SU-DHL-6 (cell line): ENCODE measurements at regions not wholly inside any gene's neighbourhood (a gene's known extent, or its start where the extent isn't known, plus 50 kb on each side); places are given as distances from the start of the nearest gene placed in this dataset.

Source experiments
- H2AFZ ChIP-seq: fragments of 200-600 bp; sonication (generic); 2 replicates; pipeline ENCODE4 v1.6.1; 2014; ENCODE audit warnings: low read depth, mild to moderate bottlenecking, moderate library complexity, mixed read lengths, antibody characterized with exemption, low read length; ENCODE audit not compliant: severe bottlenecking
- H3F3A ChIP-seq: fragments of 200-600 bp; shearing (Covaris generic); 2 replicates; pipeline ENCODE4 v1.6.0; 2016; ENCODE audit warnings: antibody characterized with exemption, mild to moderate bottlenecking; ENCODE audit not compliant: insufficient read depth
- H3K27ac ChIP-seq: fragments of 200-600 bp; sonication (generic); 2 replicates; pipeline ENCODE4 v1.5.1; 2016; ENCODE audit warnings: low read depth, mild to moderate bottlenecking, low read length, moderate library complexity, mixed read lengths
- H3K27me3 ChIP-seq: fragments of 200-600 bp; sonication (generic), shearing (Covaris generic); 2 replicates; pipeline ENCODE4 v1.6.0; 2014; ENCODE audit warnings: mild to moderate bottlenecking, low read length
- H3K36me3 ChIP-seq: fragments of 200-600 bp; sonication (generic); 2 replicates; pipeline ENCODE4 v1.6.1; 2014; ENCODE audit warnings: mild to moderate bottlenecking, low read length, mixed read lengths
- H3K4me2 ChIP-seq: fragments of 300-600, 200-600 bp; shearing (Covaris generic), sonication (generic); 2 replicates; pipeline ENCODE4 v1.6.0; 2014; ENCODE audit warnings: low read length, low read depth, mild to moderate bottlenecking; ENCODE audit not compliant: poor library complexity, severe bottlenecking
- H3K4me3 ChIP-seq: fragments of 200-600 bp; sonication (generic); 2 replicates; pipeline ENCODE4 v1.5.1; 2014; ENCODE audit warnings: antibody characterized with exemption, low read length, mild to moderate bottlenecking, mixed read lengths; ENCODE audit not compliant: insufficient read depth, poor library complexity, severe bottlenecking
- H3K79me2 ChIP-seq: fragments of 200-600 bp; sonication (generic); 2 replicates; pipeline ENCODE4 v1.6.1; 2014; ENCODE audit warnings: mild to moderate bottlenecking, low read length, moderate library complexity; ENCODE audit not compliant: insufficient read depth
- H3K9ac ChIP-seq: fragments of 200-600 bp; sonication (generic); 2 replicates; pipeline ENCODE4 v1.7.0; 2014; ENCODE audit warnings: mild to moderate bottlenecking, low read length
- H3K9me2 ChIP-seq: fragments of 200-600 bp; sonication (generic); replicated peaks from 2 replicates; pipeline ENCODE4 v1.6.1; 2014; ENCODE audit warnings: low read length; ENCODE audit not compliant: insufficient read depth
- H3K9me3 ChIP-seq: fragments of 200-600 bp; sonication (generic); 2 replicates; pipeline ENCODE4 v1.6.1; 2014; ENCODE audit warnings: low read length, mixed read lengths; ENCODE audit not compliant: insufficient read depth
- H4K20me1 ChIP-seq: fragments of 200-600 bp; sonication (generic); 2 replicates; pipeline ENCODE4 v1.6.1; 2014; ENCODE audit warnings: low read depth, mild to moderate bottlenecking, antibody characterized with exemption, low read length, moderate library complexity, mixed read lengths
- CTCF ChIP-seq: fragments of 200-600 bp; sonication (generic); IDR thresholded peaks from one replicate; pipeline ENCODE4 v1.5.1; 2017; ENCODE audit warnings: antibody characterized with exemption, mild to moderate bottlenecking, low read length, moderate library complexity; ENCODE audit not compliant: insufficient read depth, poor library complexity, severe bottlenecking
- EZH2phosphoT487 ChIP-seq: fragments of 200-600 bp; sonication (generic), shearing (Covaris generic); conservative IDR thresholded peaks from 2 replicates; pipeline ENCODE4 v1.6.1; 2018; ENCODE audit warnings: mild to moderate bottlenecking, antibody characterized with exemption, low read length, moderate library complexity, mixed read lengths

- Histone ChIP-seq H3F3A (no peaks in the 10 kb centered on the region), H3K27me3 (no peaks in the 10 kb centered on the region), H3K9me3 (peaks cover 7% of the 10 kb centered on the region; the same call in 1 of the 2 replicates), H4K20me1 (no peaks in the 10 kb centered on the region), H3K79me2 (no peaks in the 10 kb centered on the region), H2AFZ (no peak overlapping the region), H3K4me3 (no peak overlapping the region), H3K9me2 (no peaks in the 10 kb centered on the region; the same call in 1 of the 2 replicates), H3K36me3 (no peaks in the 10 kb centered on the region), H3K4me2 (no peak overlapping the region), H3K27ac (no peak overlapping the region), H3K9ac (no peak overlapping the region)
- TF ChIP-seq EZH2phosphoT487: no peak
- TF ChIP-seq CTCF: no peak
Observed at GRCh38 chr2:122384768-122385333, 629.4 kb downstream of the TSN start.

GRCh38 chr2:122388208-122388607 is 632.8 kb downstream of the TSN start:
- Histone ChIP-seq H3F3A (no peaks in the 10 kb centered on the region), H3K9me3 (peaks cover 7% of the 10 kb centered on the region; the same call in 1 of the 2 replicates), H3K9ac (no peak overlapping the region), H2AFZ (no peak overlapping the region), H3K9me2 (no peaks in the 10 kb centered on the region), H3K4me2 (no peak overlapping the region), H3K4me3 (no peak overlapping the region), H4K20me1 (no peaks in the 10 kb centered on the region), H3K27me3 (no peaks in the 10 kb centered on the region), H3K79me2 (no peaks in the 10 kb centered on the region), H3K36me3 (no peaks in the 10 kb centered on the region), H3K27ac (no peak overlapping the region)
- TF ChIP-seq CTCF: no peak
- no peak for TF ChIP-seq EZH2phosphoT487

- Histone ChIP-seq H3K9me2 (no peaks in the 10 kb centered on the region), H3K27ac (no peak overlapping the region), H3K4me2 (no peak overlapping the region), H3K9ac (no peak overlapping the region), H3K4me3 (no peak overlapping the region), H3K27me3 (no peaks in the 10 kb centered on the region), H3F3A (no peaks in the 10 kb centered on the region), H3K9me3 (peaks cover 7% of the 10 kb centered on the region; the same call in 1 of the 2 replicates), H2AFZ (no peak overlapping the region), H4K20me1 (no peaks in the 10 kb centered on the region), H3K79me2 (no peaks in the 10 kb centered on the region), H3K36me3 (no peaks in the 10 kb centered on the region)
- TF ChIP-seq EZH2phosphoT487 (no peak), CTCF (no peak)
Observed at GRCh38 chr2:122389694-122390093, 634.2 kb downstream of the TSN start.
